ENCODE measurements at regions not wholly inside any gene's neighbourhood (a gene's known extent, or its start where the extent isn't known, plus 50 kb on each side); places are given as distances from the start of the nearest gene placed in this dataset.

GRCh38 chr5:2906302-2907090 lies 155.0 kb upstream of the IRX2 start:
- TF ChIP-seq CTCF (IDR thresholded peaks at IDR 0.05) (no peak), ZFX (IDR thresholded peaks at IDR 0.05; ENCODE audit: borderline replicate concordance) (no peak)
